OCI-LY7 (cell line): ENCODE measurements at regions not wholly inside any gene's neighbourhood (a gene's known extent, or its start where the extent isn't known, plus 50 kb on each side); places are given as distances from the start of the nearest gene placed in this dataset.

Experiments used
- EZH2phosphoT487 ChIP-seq: fragments of 200-600 bp; sonication (generic); IDR thresholded peaks from 2 replicates; pipeline ENCODE4 v1.6.1; 2018; ENCODE audit warnings: low read depth, borderline replicate concordance, mild to moderate bottlenecking, mixed run types, antibody characterized with exemption, low read length, moderate library complexity, mixed read lengths
- TF ChIP-seq, protein P1 (sequence below): fragments of 200-600 bp; sonication (generic); conservative IDR thresholded peaks from 2 replicates; pipeline ENCODE4 v1.5.1; 2014; ENCODE audit warnings: mild to moderate bottlenecking, antibody characterized with exemption, low read length, moderate library complexity, mixed read lengths

DNA sequence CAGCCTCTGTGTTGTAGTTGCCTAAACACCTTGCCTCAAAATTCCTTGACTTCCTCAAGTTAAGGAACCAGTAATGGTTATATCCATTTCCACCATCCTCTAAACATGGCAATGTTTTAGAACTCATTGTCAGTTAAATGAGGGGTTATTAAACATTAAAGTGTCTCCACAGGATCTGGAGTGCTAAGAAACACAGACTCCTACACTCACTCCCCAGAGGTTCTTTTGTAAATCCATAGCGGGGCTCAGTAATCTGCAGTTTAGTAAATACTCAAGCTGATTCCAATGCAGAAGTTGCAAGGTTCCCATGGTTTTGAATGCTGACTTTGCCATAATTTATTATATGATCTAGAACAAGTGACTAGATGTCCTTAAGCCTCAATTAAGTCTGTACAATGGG lies 245.5 kb downstream of the GPAT3 start:
- TF ChIP-seq, protein P1, sequence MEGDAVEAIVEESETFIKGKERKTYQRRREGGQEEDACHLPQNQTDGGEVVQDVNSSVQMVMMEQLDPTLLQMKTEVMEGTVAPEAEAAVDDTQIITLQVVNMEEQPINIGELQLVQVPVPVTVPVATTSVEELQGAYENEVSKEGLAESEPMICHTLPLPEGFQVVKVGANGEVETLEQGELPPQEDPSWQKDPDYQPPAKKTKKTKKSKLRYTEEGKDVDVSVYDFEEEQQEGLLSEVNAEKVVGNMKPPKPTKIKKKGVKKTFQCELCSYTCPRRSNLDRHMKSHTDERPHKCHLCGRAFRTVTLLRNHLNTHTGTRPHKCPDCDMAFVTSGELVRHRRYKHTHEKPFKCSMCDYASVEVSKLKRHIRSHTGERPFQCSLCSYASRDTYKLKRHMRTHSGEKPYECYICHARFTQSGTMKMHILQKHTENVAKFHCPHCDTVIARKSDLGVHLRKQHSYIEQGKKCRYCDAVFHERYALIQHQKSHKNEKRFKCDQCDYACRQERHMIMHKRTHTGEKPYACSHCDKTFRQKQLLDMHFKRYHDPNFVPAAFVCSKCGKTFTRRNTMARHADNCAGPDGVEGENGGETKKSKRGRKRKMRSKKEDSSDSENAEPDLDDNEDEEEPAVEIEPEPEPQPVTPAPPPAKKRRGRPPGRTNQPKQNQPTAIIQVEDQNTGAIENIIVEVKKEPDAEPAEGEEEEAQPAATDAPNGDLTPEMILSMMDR, result no peak
- TF ChIP-seq EZH2phosphoT487, result no peak
